ENCODE measurements at regions not wholly inside any gene's neighbourhood (a gene's known extent, or its start where the extent isn't known, plus 50 kb on each side); places are given as distances from the start of the nearest gene placed in this dataset.

- no peaks in the 10 kb centered on the region for H3K36me3 ChIP-seq (ENCODE audit: low read depth, low read length)
- no peak overlapping the region for H3K4me2 ChIP-seq (ENCODE audit: low read length)
- no peaks in the 10 kb centered on the region for H4K20me1 ChIP-seq (ENCODE audit: low read length)
- no peak overlapping the region for H2AFZ ChIP-seq (ENCODE audit: low read length)
- BruUV-seq (replicated peaks), result no TSS peak
- ChIA-PET POLR2A (ENCODE audit: unreplicated experiment) (no interaction called here), CTCF (no interaction called here)
- H3K9me2 ChIP-seq (replicated peaks; ENCODE audit: low read length), result no peaks in the 10 kb centered on the region
- TF ChIP-seq CTCF (conservative IDR thresholded peaks at IDR 0.05; ENCODE audit: low read depth, low read length) (no peak), EZH2 (IDR thresholded peaks at IDR 0.05; ENCODE audit: low read length, unreplicated experiment) (no peak), EZH2phosphoT487 (IDR thresholded peaks at IDR 0.05; ENCODE audit: borderline replicate concordance, low read length) (no peak)
- intact Hi-C loops (cut with micrococcal nuclease), result no loop called here
- ATAC-seq (no peak), DNase-seq (no peak)
- H3K9ac ChIP-seq (ENCODE audit: low read length), result no peak overlapping the region
- no peaks in the 10 kb centered on the region for H3K4me1 ChIP-seq (ENCODE audit: insufficient read depth, low read length)
- no peaks in the 10 kb centered on the region for H3K79me2 ChIP-seq (ENCODE audit: low read length)
- H3F3A ChIP-seq (ENCODE audit: low read length, unreplicated experiment), result no peaks in the 10 kb centered on the region
- no peak overlapping the region for H3K4me3 ChIP-seq (ENCODE audit: low read length)
- no peaks in the 10 kb centered on the region for H3K27me3 ChIP-seq (ENCODE audit: low read length)
- no peaks in the 10 kb centered on the region for H3K9me3 ChIP-seq (ENCODE audit: low read length)
- no peak overlapping the region for H3K27ac ChIP-seq (ENCODE audit: low read length)
These were observed 214.0 kb upstream of the BTG1 start for GRCh38 chr12:92359581-92360209.

- H3K4me2 ChIP-seq (ENCODE audit: low read length), result no peak overlapping the region
- CTCF ChIA-PET, result no interaction called here
- no peaks in the 10 kb centered on the region for H3K27me3 ChIP-seq (ENCODE audit: low read length)
- H3K27ac ChIP-seq (ENCODE audit: low read length), result no peak overlapping the region
- no peak for DNase-seq
- no peaks in the 10 kb centered on the region for H3K36me3 ChIP-seq (ENCODE audit: low read depth, low read length)
- no TSS peak for BruUV-seq (replicated peaks)
- no peak overlapping the region for H3K9ac ChIP-seq (ENCODE audit: low read length)
- POLR2A ChIA-PET (ENCODE audit: unreplicated experiment), result no interaction called here
- H3F3A ChIP-seq (ENCODE audit: low read length, unreplicated experiment), result no peaks in the 10 kb centered on the region
- no peak overlapping the region for H3K4me3 ChIP-seq (ENCODE audit: low read length)
- no peaks in the 10 kb centered on the region for H3K9me3 ChIP-seq (ENCODE audit: low read length)
- TF ChIP-seq EZH2phosphoT487 (IDR thresholded peaks at IDR 0.05; ENCODE audit: borderline replicate concordance, low read length) (no peak), CTCF (conservative IDR thresholded peaks at IDR 0.05; ENCODE audit: low read depth, low read length) (no peak), EZH2 (IDR thresholded peaks at IDR 0.05; ENCODE audit: low read length, unreplicated experiment) (no peak)
- no peak for ATAC-seq
- no peak overlapping the region for H2AFZ ChIP-seq (ENCODE audit: low read length)
- intact Hi-C loops (cut with micrococcal nuclease), result no loop called here
- H3K4me1 ChIP-seq (ENCODE audit: insufficient read depth, low read length), result no peaks in the 10 kb centered on the region
- H4K20me1 ChIP-seq (ENCODE audit: low read length), result no peaks in the 10 kb centered on the region
- H3K79me2 ChIP-seq (ENCODE audit: low read length), result no peaks in the 10 kb centered on the region
- no peaks in the 10 kb centered on the region for H3K9me2 ChIP-seq (replicated peaks; ENCODE audit: low read length)
These were observed 212.1 kb upstream of the BTG1 start for GRCh38 chr12:92357584-92358261.

DNA sequence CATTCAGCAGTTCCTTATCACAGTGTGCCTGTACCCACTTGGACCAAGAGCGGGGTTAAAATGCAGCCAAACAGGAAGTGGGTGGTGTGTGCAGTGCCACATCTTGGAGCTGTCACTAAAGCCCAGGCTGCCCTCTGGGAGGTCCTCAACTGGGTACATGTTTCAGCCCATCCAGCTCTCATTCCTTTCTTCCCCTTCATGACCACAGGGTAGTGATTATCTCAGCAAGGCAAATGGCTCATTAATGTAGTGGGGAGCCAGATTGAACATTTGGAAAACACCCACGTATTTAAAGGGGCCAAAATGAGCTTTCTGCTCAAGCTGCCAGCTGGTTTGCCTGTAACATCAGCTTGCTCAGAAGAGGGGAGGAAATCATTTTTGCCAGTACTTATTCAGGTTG is 210.8 kb upstream of the BTG1 start:
- no peaks in the 10 kb centered on the region for H3K27me3 ChIP-seq (ENCODE audit: low read length)
- DNase-seq (no peak), ATAC-seq (no peak)
- H3K9ac ChIP-seq (ENCODE audit: low read length), result no peak overlapping the region
- no peak overlapping the region for H3K4me3 ChIP-seq (ENCODE audit: low read length)
- no peaks in the 10 kb centered on the region for H3K9me2 ChIP-seq (replicated peaks; ENCODE audit: low read length)
- BruUV-seq (replicated peaks), result no TSS peak
- no peak overlapping the region for H3K27ac ChIP-seq (ENCODE audit: low read length)
- TF ChIP-seq EZH2phosphoT487 (IDR thresholded peaks at IDR 0.05; ENCODE audit: borderline replicate concordance, low read length) (no peak), EZH2 (IDR thresholded peaks at IDR 0.05; ENCODE audit: low read length, unreplicated experiment) (no peak), CTCF (conservative IDR thresholded peaks at IDR 0.05; ENCODE audit: low read depth, low read length) (no peak)
- intact Hi-C loops (cut with micrococcal nuclease), result no loop called here
- H3K4me2 ChIP-seq (ENCODE audit: low read length), result no peak overlapping the region
- ChIA-PET POLR2A (ENCODE audit: unreplicated experiment) (no interaction called here), CTCF (no interaction called here)
- no peaks in the 10 kb centered on the region for H3F3A ChIP-seq (ENCODE audit: low read length, unreplicated experiment)
- H3K4me1 ChIP-seq (ENCODE audit: insufficient read depth, low read length), result no peaks in the 10 kb centered on the region
- H2AFZ ChIP-seq (ENCODE audit: low read length), result no peak overlapping the region
- no peaks in the 10 kb centered on the region for H3K9me3 ChIP-seq (ENCODE audit: low read length)
- H3K36me3 ChIP-seq (ENCODE audit: low read depth, low read length), result no peaks in the 10 kb centered on the region
- no peaks in the 10 kb centered on the region for H3K79me2 ChIP-seq (ENCODE audit: low read length)
- no peaks in the 10 kb centered on the region for H4K20me1 ChIP-seq (ENCODE audit: low read length)
